GM12878 (cell line): ENCODE measurements at regions not wholly inside any gene's neighbourhood (a gene's known extent, or its start where the extent isn't known, plus 50 kb on each side); places are given as distances from the start of the nearest gene placed in this dataset.
"Not testable (repeated sequence)": the region's sequence is repeated elsewhere in the genome, so short reads cannot be mapped to it uniquely, and the experiment has no call there.

Experiments
- ATAC-seq: fragments of 200-7000 bp; cut with Tn5 transposase; 3 replicates; pipeline ENCODE4 v1.9.1; 2020; ENCODE audit warnings: mild to moderate bottlenecking, moderate library complexity
- BruUV-seq: library from RNA; stranded (reverse); fragments of 400-500 nt; replicated peaks from 2 replicates; lab custom pipeline; 2021; lab: Mats Ljungman, UMichigan
- CTCF ChIA-PET: fragments of 300-600 bp; sonication (Branson Sonifier 250); formaldehyde crosslinking; extraction: SDS; loops from one replicate; lab custom pipeline; 2021; ENCODE audit warnings: inconsistent platforms; lab: Yijun Ruan, JAX
- POLR2A ChIA-PET: fragments of 350-600 bp; formaldehyde crosslinking; extraction: SDS; loops from one replicate; lab custom pipeline; 2021; ENCODE audit warnings: inconsistent platforms; lab: Charles Lee
- RAD21 ChIA-PET: fragments of 300-600 bp; sonication (Branson Sonifier 250); formaldehyde crosslinking; loops from one replicate; lab custom pipeline; 2023; ENCODE audit warnings: antibody characterized with exemption; ENCODE audit not compliant: unreplicated experiment; lab: Charles Lee
- SMC1A ChIA-PET: fragments of 300-600 bp; sonication (Branson Sonifier 250); formaldehyde crosslinking; loops from one replicate; lab custom pipeline; 2023; ENCODE audit not compliant: unreplicated experiment, uncharacterized antibody; lab: Charles Lee
- DNase-seq: peaks from one replicate; pipeline ENCODE4 v3.0.0-alpha.2; 2011; ENCODE audit warnings: low read depth, low spot score
- FAIRE-seq: peaks from 3 replicates; lab custom pipeline; 2011; peaks lifted over from hg19 to GRCh38; lab: Jason Lieb, UNC
- H2AFZ ChIP-seq: 2 replicates; pipeline ENCODE4 v1.6.0; 2011; ENCODE audit warnings: low read depth, low read length, control low read depth; ENCODE audit not compliant: control insufficient read depth
- H3K27ac ChIP-seq: 2 replicates; pipeline ENCODE4 v1.5.1; 2011; ENCODE audit warnings: control low read depth; ENCODE audit not compliant: control insufficient read depth, insufficient read depth
- H3K27me3 ChIP-seq, 2 experiments: replicated peaks in 1 of 2; 2 replicates each; pipeline versions ENCODE4 v1.6.0 to v1.6.1; 2011; ENCODE audit warnings: low read length in 1 of 2; ENCODE audit not compliant: control insufficient read depth in 2 of 2, insufficient read depth in 2 of 2
- H3K36me3 ChIP-seq, 2 experiments: 2 replicates each; pipeline ENCODE4 v1.5.1; 2011; ENCODE audit warnings: low read length in 1 of 2; ENCODE audit not compliant: control insufficient read depth in 2 of 2, insufficient read depth in 2 of 2
- H3K4me1 ChIP-seq: 2 replicates; pipeline ENCODE4 v1.6.1; 2011; ENCODE audit warnings: mild to moderate bottlenecking, low read length, moderate library complexity, mixed read lengths; ENCODE audit not compliant: control insufficient read depth, insufficient read depth
- H3K4me2 ChIP-seq: 2 replicates; pipeline ENCODE4 v1.6.0; 2011; ENCODE audit warnings: control low read depth; ENCODE audit not compliant: control insufficient read depth, insufficient read depth
- H3K4me3 ChIP-seq: fragments of 200-600 bp; sonication (generic); 2 replicates; pipeline ENCODE4 v1.5.1; 2016
- H3K79me2 ChIP-seq: 2 replicates; pipeline ENCODE4 v1.6.0; 2011; ENCODE audit warnings: low read length; ENCODE audit not compliant: control insufficient read depth, insufficient read depth
- H3K9ac ChIP-seq: 2 replicates; pipeline ENCODE4 v1.8.0; 2011; ENCODE audit warnings: low read length, control low read depth, mixed read lengths; ENCODE audit not compliant: control insufficient read depth, insufficient read depth
- H3K9me3 ChIP-seq: replicated peaks from 3 replicates; pipeline ENCODE4 v1.5.1; 2011; ENCODE audit warnings: mild to moderate bottlenecking, low read length; ENCODE audit not compliant: control insufficient read depth, insufficient read depth
- H4K20me1 ChIP-seq: 2 replicates; pipeline ENCODE4 v1.6.0; 2011; ENCODE audit not compliant: control insufficient read depth, insufficient read depth
- ATF7 ChIP-seq: fragments of 450-650 bp; IDR thresholded peaks from 2 replicates; pipeline ENCODE4 v1.6.1; 2016; ENCODE audit warnings: low read depth, mild to moderate bottlenecking
- CHD2 ChIP-seq: IDR thresholded peaks from 2 replicates; pipeline ENCODE4 v1.6.1; 2011; ENCODE audit warnings: low read depth, low read length, improper control_type of control experiment, borderline replicate concordance
- FOXM1 ChIP-seq: IDR thresholded peaks from 2 replicates; pipeline ENCODE4 v1.6.1; 2012; ENCODE audit warnings: low read depth, mild to moderate bottlenecking, inconsistent platforms, low read length, moderate library complexity
- GATAD2B ChIP-seq: fragments of 450-650 bp; conservative IDR thresholded peaks from 2 replicates; pipeline ENCODE4 v1.6.1; 2017; ENCODE audit warnings: low read depth, mild to moderate bottlenecking, moderate library complexity
- MEF2B ChIP-seq: fragments of 450-650 bp; IDR thresholded peaks from 2 replicates; pipeline ENCODE4 v1.6.1; 2018; ENCODE audit warnings: mild to moderate bottlenecking, moderate library complexity; ENCODE audit not compliant: partially characterized antibody, poor library complexity, severe bottlenecking
- NFXL1 ChIP-seq: fragments of 450-650 bp; IDR thresholded peaks from 2 replicates; pipeline ENCODE4 v1.6.1; 2017; ENCODE audit warnings: antibody characterized with exemption, mild to moderate bottlenecking, borderline replicate concordance
- NR2C1 ChIP-seq: fragments of 450-650 bp; IDR thresholded peaks from 2 replicates; pipeline ENCODE4 v1.6.1; 2017; ENCODE audit warnings: antibody characterized with exemption, mild to moderate bottlenecking, moderate library complexity
- RAD21 ChIP-seq: IDR thresholded peaks from 2 replicates; pipeline ENCODE4 v1.6.1; 2011; ENCODE audit warnings: mild to moderate bottlenecking, low read depth, low read length, moderate library complexity; ENCODE audit not compliant: insufficient read depth
- RELA ChIP-seq: fragments of 450-650 bp; IDR thresholded peaks from 2 replicates; pipeline ENCODE4 v1.8.0; 2014; ENCODE audit warnings: borderline replicate concordance; ENCODE audit not compliant: partially characterized antibody
- SMAD5 ChIP-seq: IDR thresholded peaks from 2 replicates; pipeline ENCODE4 v1.6.1; 2016; ENCODE audit warnings: antibody characterized with exemption, low read depth
- SP1 ChIP-seq: IDR thresholded peaks from one replicate; pipeline ENCODE4 v1.6.1; 2011; ENCODE audit warnings: low read depth, low read length
- SRF ChIP-seq, 2 experiments: IDR thresholded peaks; 2 replicates each; pipeline ENCODE4 v1.6.1; 2011; ENCODE audit warnings: low read depth in 2 of 2, low read length in 2 of 2, mild to moderate bottlenecking in 1 of 2, moderate library complexity in 1 of 2
- WRNIP1 ChIP-seq: IDR thresholded peaks from 2 replicates; pipeline ENCODE4 v1.6.1; 2011; ENCODE audit warnings: low read depth, low read length, improper control_type of control experiment, borderline replicate concordance
- ZSCAN29 ChIP-seq: fragments of 450-650 bp; IDR thresholded peaks from 2 replicates; pipeline ENCODE4 v1.6.1; 2017; ENCODE audit warnings: mild to moderate bottlenecking, moderate library complexity
- WGBS: methylation state at CpG from one replicate; pipeline ENCODE4 v1.1.6; 2016; ENCODE audit warnings: low lambda C conversion rate; ENCODE audit not compliant: insufficient replicate concordance, insufficient coverage; ENCODE audit errors: missing lambda C conversion rate; 5-methylcytosine and 5-hydroxymethylcytosine counted together
- in situ Hi-C: fragments of 300-500 bp; cut with MboI; formaldehyde crosslinking; loops from 9 replicates; pipeline ENCODE4 v1.14.3; 2018; ENCODE audit warnings: mixed read lengths
- intact Hi-C: fragments of 100-400 bp; cut with micrococcal nuclease; formaldehyde crosslinking; loops from one replicate; pipeline ENCODE4 v1.14.2; 2022; ENCODE audit not compliant: unreplicated experiment

DNA sequence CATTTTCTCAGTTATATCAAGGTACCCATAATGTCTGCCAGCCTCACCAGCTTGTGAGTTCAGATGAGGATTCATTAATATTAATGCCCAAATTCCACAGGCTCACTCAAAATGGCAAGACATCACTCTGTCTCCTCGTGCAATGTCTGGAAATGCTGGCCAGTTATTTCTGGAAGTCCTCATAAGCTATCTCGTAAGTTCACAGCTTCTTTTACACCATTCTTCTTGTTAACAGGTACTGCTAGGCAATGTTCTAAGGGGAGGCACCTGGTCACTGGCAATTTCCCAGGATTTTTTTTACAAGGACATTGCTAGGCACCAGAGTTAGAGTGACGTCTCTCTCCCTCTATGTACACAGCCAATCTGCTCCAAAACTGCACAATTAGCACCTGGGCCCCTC lies 80.2 kb upstream of the SEMA3C start:
- intact Hi-C loops, result no loop called here
- ChIA-PET RAD21 (no interaction called here), SMC1A (no interaction called here)
- Histone ChIP-seq H3K9me3 (no peaks in the 10 kb centered on the region), H3K4me2 (no peak overlapping the region), H2AFZ (no peak overlapping the region), H3K4me3 (no peak overlapping the region)
- TF ChIP-seq ATF7, result no peak
- TF ChIP-seq, all 136 proteins: peak for 0
- DNase-seq, result no peak
- no peaks in the 10 kb centered on the region for H3K4me1 ChIP-seq
- ChIA-PET POLR2A (no interaction called here), CTCF (no interaction called here)
- H4K20me1 ChIP-seq, result no peaks in the 10 kb centered on the region
- H3K27me3 ChIP-seq, result no peaks in the 10 kb centered on the region
- no peaks in the 10 kb centered on the region for H3K36me3 ChIP-seq
- ATAC-seq, result no peak
- H3K9ac ChIP-seq, result no peak overlapping the region
- in situ Hi-C loops, result no loop called here
- no peak overlapping the region for H3K27ac ChIP-seq
- BruUV-seq, result no TSS peak
- WGBS, result 3% methylated on average over 3 of the region's 3 CpGs
- no peak for FAIRE-seq
- H3K79me2 ChIP-seq, result no peaks in the 10 kb centered on the region

DNA sequence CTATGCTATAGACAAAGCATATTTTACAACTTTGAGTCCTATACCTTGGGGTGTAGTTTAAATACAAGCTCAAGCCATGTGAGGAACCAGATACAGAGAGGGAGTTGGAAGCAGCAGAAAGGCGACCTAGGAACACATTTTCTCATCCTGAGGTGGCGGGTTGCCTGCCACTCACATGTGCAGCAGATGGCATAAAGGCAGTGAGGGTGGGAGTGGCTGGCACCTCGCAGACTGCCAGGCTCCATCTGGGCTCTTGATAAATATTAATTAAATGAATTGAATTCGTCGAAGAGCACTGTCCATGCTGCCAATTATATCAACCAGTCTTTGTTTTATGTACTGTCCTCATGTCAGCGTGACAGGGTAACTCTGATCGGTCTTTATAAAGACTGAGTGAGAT lies 79.0 kb upstream of the SEMA3C start:
- Histone ChIP-seq H3K36me3 (no peaks in the 10 kb centered on the region), H3K79me2 (no peaks in the 10 kb centered on the region), H3K27ac (no peak overlapping the region), H3K9me3 (no peaks in the 10 kb centered on the region), H3K4me2 (no peak overlapping the region), H3K9ac (no peak overlapping the region), H3K4me1 (no peaks in the 10 kb centered on the region), H2AFZ (no peak overlapping the region), H3K27me3 (no peaks in the 10 kb centered on the region), H4K20me1 (no peaks in the 10 kb centered on the region), H3K4me3 (no peak overlapping the region)
- in situ Hi-C loops (no loop called here), intact Hi-C loops (no loop called here)
- ChIA-PET SMC1A (interaction anchor here (1.0 kb wide), 1 partner anchor 10 kb away, joined by 4 read pairs; no protein-coding TSS in a partner anchor), CTCF (interaction anchor here (0.6 kb wide), 1 partner anchor 79 kb away, joined by 3 read pairs; no protein-coding TSS in a partner anchor), RAD21 (no interaction called here), POLR2A (no interaction called here)
- no TSS peak for BruUV-seq
- ATAC-seq (no peak), FAIRE-seq (no peak), DNase-seq (no peak)
- WGBS, result 28% methylated on average over 7 of the region's 7 CpGs
- TF ChIP-seq ATF7, result no peak
- no peak for TF ChIP-seq SMAD5
- TF ChIP-seq WRNIP1, result no peak
- TF ChIP-seq ZSCAN29, result no peak
- no peak for TF ChIP-seq NR2C1
- TF ChIP-seq SP1, result no peak
- TF ChIP-seq GATAD2B, result no peak
- no peak for TF ChIP-seq RAD21
- no peak for TF ChIP-seq SRF (IDR thresholded peaks at IDR 0.05; ENCODE audit: low read depth in 2 of 2, low read length in 2 of 2)
- TF ChIP-seq RELA, result no peak
- TF ChIP-seq NFXL1, result no peak
- no peak for TF ChIP-seq MEF2B
- no peak for TF ChIP-seq FOXM1
- TF ChIP-seq CHD2, result no peak
- TF ChIP-seq, all 136 proteins: peak for 0

- in situ Hi-C loops, RAD21 ChIA-PET, H3K9ac ChIP-seq, H3K27ac ChIP-seq, H2AFZ ChIP-seq, H3K27me3 ChIP-seq, H4K20me1 ChIP-seq, CTCF ChIA-PET, H3K9me3 ChIP-seq, H3K4me3 ChIP-seq, BruUV-seq, POLR2A ChIA-PET, intact Hi-C loops, H3K4me2 ChIP-seq, SMC1A ChIA-PET, FAIRE-seq, ATAC-seq, H3K4me1 ChIP-seq, H3K36me3 ChIP-seq, H3K79me2 ChIP-seq, DNase-seq: not testable (repeated sequence)
- WGBS, result 0% methylated on average over 2 of the region's 2 CpGs
These were observed 77.4 kb upstream of the SEMA3C start for GRCh38 chr7:80996236-80996635.
